Progenitor cell of endocrine pancreas (in vitro differentiated cells): ENCODE measurements at regions not wholly inside any gene's neighbourhood (a gene's known extent, or its start where the extent isn't known, plus 50 kb on each side); places are given as distances from the start of the nearest gene placed in this dataset.

Experiments
- DNase-seq: peaks from one replicate; pipeline ENCODE4 v3.0.0; 2021; ENCODE audit warnings: low spot score; ENCODE audit not compliant: unreplicated experiment
- H3K27ac Mint-ChIP-seq: 2 replicates; pipeline ENCODE4 v1.8.0; 2021; ENCODE audit warnings: mild to moderate bottlenecking, moderate library complexity, mixed read lengths
- H3K27me3 Mint-ChIP-seq: 2 replicates; pipeline ENCODE4 v1.8.0; 2021; ENCODE audit warnings: mixed read lengths
- H3K36me3 Mint-ChIP-seq: 2 replicates; pipeline ENCODE4 v1.8.0; 2022; ENCODE audit warnings: mixed read lengths; ENCODE audit not compliant: insufficient read depth
- H3K4me1 Mint-ChIP-seq: 2 replicates; pipeline ENCODE4 v1.8.0; 2021; ENCODE audit warnings: low read depth, mixed read lengths
- H3K4me3 Mint-ChIP-seq: 2 replicates; pipeline ENCODE4 v1.8.0; 2021; ENCODE audit warnings: low read depth, mild to moderate bottlenecking, moderate library complexity, mixed read lengths
- H3K9me3 Mint-ChIP-seq: 2 replicates; pipeline ENCODE4 v1.8.0; 2021; ENCODE audit warnings: low read depth, mixed read lengths
- CTCF ChIP-seq: fragments of 200-600 bp; sonication (generic); IDR thresholded peaks from one replicate; pipeline ENCODE4 v1.5.0; 2021; ENCODE audit warnings: antibody characterized with exemption, mild to moderate bottlenecking; ENCODE audit not compliant: unreplicated experiment

- H3K36me3 Mint-ChIP-seq, result no peaks in the 10 kb centered on the region
- no peak overlapping the region for H3K27ac Mint-ChIP-seq
- no peak for TF ChIP-seq CTCF
- no peaks in the 10 kb centered on the region for H3K27me3 Mint-ChIP-seq
- no peak for DNase-seq
- H3K9me3 Mint-ChIP-seq, result peaks cover 10% of the 10 kb centered on the region
- H3K4me3 Mint-ChIP-seq, result no peak overlapping the region
- peaks cover 23% of the 10 kb centered on the region for H3K4me1 Mint-ChIP-seq
Observed at GRCh38 chr14:58950555-58950954, 237.9 kb upstream of the DAAM1 start.

GRCh38 chr14:58951143-58951542 is 237.3 kb upstream of the DAAM1 start:
- Mint-ChIP-seq H3K36me3 (no peaks in the 10 kb centered on the region), H3K27me3 (no peaks in the 10 kb centered on the region), H3K4me3 (no peak overlapping the region), H3K27ac (no peak overlapping the region), H3K9me3 (peaks cover 10% of the 10 kb centered on the region), H3K4me1 (peaks cover 21% of the 10 kb centered on the region)
- DNase-seq, result no peak
- no peak for TF ChIP-seq CTCF

DNA sequence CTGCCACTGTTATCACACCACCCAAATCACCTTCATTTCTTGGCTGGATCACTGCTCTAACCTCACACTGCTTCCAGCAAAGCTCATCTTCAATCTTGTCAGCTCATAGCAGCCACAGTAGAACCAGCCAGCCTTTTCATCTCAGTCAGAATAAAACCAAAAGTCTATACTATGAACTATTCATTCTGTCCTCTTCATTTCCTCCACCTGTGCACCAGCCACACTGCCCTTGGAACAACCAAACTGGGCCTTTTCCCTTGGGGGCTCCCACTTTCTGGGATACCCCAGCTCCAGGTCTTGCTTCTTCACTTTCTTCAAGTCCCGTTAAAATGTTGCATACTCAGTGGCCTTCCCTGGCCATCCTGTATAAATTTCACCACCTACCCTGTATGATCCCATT is 234.4 kb upstream of the DAAM1 start:
- peak overlapping the region; percentile 3 for H3K27ac Mint-ChIP-seq
- no peak overlapping the region for H3K4me3 Mint-ChIP-seq

DNA sequence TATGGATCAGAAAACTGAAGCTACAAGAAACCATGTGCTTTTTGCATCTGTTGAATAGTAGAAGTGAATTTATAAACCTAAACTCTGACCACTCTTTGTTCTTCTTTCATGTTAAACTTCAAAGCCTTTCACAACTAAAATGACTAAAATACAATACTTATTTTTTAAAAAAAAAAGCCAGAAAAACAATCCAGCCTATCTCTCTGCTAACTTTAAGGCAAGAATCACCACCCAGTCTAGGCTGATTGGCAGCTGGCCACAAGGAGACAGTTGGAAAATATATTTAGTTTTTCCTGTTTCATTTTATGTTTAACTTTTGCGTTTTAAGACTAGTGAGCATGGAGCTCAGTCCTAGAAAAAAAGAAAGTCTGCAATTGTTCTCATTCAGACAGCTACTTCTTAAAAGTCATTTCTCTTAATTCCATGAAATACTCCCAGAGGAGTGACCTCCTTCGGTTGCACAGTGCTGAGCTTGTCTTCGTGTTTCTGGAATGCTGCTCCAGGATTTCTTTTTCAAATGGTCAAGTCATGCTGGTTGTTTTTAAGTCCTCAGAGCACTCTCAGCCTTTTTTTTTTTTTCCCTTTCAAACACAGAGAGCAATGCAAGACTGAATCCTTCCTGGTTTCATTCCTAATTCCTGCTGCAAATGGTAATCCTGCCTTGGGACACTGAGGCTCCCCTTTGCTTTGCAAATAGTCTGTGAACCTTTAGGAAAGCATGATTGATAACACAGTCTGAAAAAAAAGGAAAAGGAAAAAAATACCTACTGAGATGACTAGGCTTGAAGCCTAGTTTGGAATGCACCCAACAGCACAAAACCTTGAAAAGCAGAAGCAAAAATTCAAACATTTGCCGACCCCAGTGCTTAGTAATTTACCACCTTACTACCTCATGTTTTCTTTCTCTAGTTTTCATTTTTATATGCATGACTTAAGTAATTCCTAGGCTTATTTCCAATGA is 233.3 kb upstream of the DAAM1 start:
- DNase-seq, result no peak
- no peak overlapping the region for H3K4me3 Mint-ChIP-seq
- no peak overlapping the region for H3K27ac Mint-ChIP-seq

More for the DNA sequence above, 234.4 kb upstream of the DAAM1 start:
- TF ChIP-seq CTCF, result no peak
- no peak for DNase-seq
- peaks cover 20% of the 10 kb centered on the region for H3K4me1 Mint-ChIP-seq
- H3K36me3 Mint-ChIP-seq, result peaks cover 1% of the 10 kb centered on the region
- H3K27me3 Mint-ChIP-seq, result no peaks in the 10 kb centered on the region
- H3K9me3 Mint-ChIP-seq, result peaks cover 17% of the 10 kb centered on the region

More for the DNA sequence above, 233.3 kb upstream of the DAAM1 start:
- Mint-ChIP-seq H3K36me3 (peaks cover 1% of the 10 kb centered on the region), H3K27me3 (no peaks in the 10 kb centered on the region), H3K4me1 (peaks cover 20% of the 10 kb centered on the region), H3K9me3 (peaks cover 14% of the 10 kb centered on the region)
- TF ChIP-seq CTCF, result no peak
